HepG2 (cell line): ENCODE measurements at regions not wholly inside any gene's neighbourhood (a gene's known extent, or its start where the extent isn't known, plus 50 kb on each side); places are given as distances from the start of the nearest gene placed in this dataset.

Experiments
- CEBPB ChIP-seq: IDR thresholded peaks from 2 replicates; pipeline ENCODE4 v1.6.1; 2011; ENCODE audit warnings: low read depth, low read length, improper control_type of control experiment, borderline replicate concordance
- CHD2 ChIP-seq: IDR thresholded peaks from 2 replicates; pipeline ENCODE4 v1.6.1; 2011; ENCODE audit warnings: low read depth, low read length, improper control_type of control experiment
- ZIK1 ChIP-seq: sonication (generic); formaldehyde crosslinking; IDR thresholded peaks from 2 replicates; pipeline ENCODE4 v1.5.0; 2020; ENCODE audit warnings: mild to moderate bottlenecking, low read depth, missing genetic modification reagents, borderline replicate concordance
- ZKSCAN1 ChIP-seq: fragments of 150-350 bp; IDR thresholded peaks from 2 replicates; pipeline ENCODE4 v1.6.1; 2014; ENCODE audit warnings: low read length
- ZNF557 ChIP-seq: sonication (generic); formaldehyde crosslinking; IDR thresholded peaks from 2 replicates; pipeline ENCODE4 v1.4.0; 2020; ENCODE audit warnings: missing genetic modification reagents

GRCh38 chrX:5290635-5291034 is 938.0 kb downstream of the NLGN4X start:
- no peak for TF ChIP-seq ZNF557
- no peak for TF ChIP-seq CHD2
- no peak for TF ChIP-seq ZIK1 (CRISPR knock-in tag)
- TF ChIP-seq CEBPB: no peak
- TF ChIP-seq ZKSCAN1: no peak
